Activated CD8-positive, alpha-beta memory T cell treated with anti-CD3 and anti-CD28 coated beads, Interleukin-2, amount 50 U/mL, for 24 hours (primary cell): ENCODE measurements at regions not wholly inside any gene's neighbourhood (a gene's known extent, or its start where the extent isn't known, plus 50 kb on each side); places are given as distances from the start of the nearest gene placed in this dataset.
"Not testable (repeated sequence)": the region's sequence is repeated elsewhere in the genome, so short reads cannot be mapped to it uniquely, and the experiment has no call there.

Source experiments
- DNase-seq: peaks from one replicate; pipeline ENCODE4 v3.0.0-alpha.2; 2020; ENCODE audit errors: extremely low read depth

GRCh38 chr11:79514695-79515094 lies 73.9 kb upstream of the TENM4 start:
- no peak for DNase-seq

- no peak for DNase-seq
Measured at GRCh38 chr11:79514290-79514689, 73.5 kb upstream of the TENM4 start.

- DNase-seq: no peak
Measured at GRCh38 chr11:79512706-79513469, 72.1 kb upstream of the TENM4 start.

GRCh38 chr11:79510960-79511359 lies 70.1 kb upstream of the TENM4 start:
- no peak for DNase-seq

- no peak for DNase-seq
Measured at GRCh38 chr11:79508461-79508860, 67.6 kb upstream of the TENM4 start.

GRCh38 chr11:79507706-79508105 lies 66.9 kb upstream of the TENM4 start:
- no peak for DNase-seq

GRCh38 chr11:79506734-79507344 lies 66.0 kb upstream of the TENM4 start:
- no peak for DNase-seq

- no peak for DNase-seq
Measured at GRCh38 chr11:79506124-79506523, 65.3 kb upstream of the TENM4 start.

- no peak for DNase-seq
Measured at GRCh38 chr11:79503028-79503427, 62.2 kb upstream of the TENM4 start.

- no peak for DNase-seq
Measured at GRCh38 chr11:79501707-79502106, 60.9 kb upstream of the TENM4 start.

- DNase-seq: not testable (repeated sequence)
Measured at GRCh38 chr11:79499929-79500328, 59.1 kb upstream of the TENM4 start.

- no peak for DNase-seq
Measured at GRCh38 chr11:79498667-79499066, 57.8 kb upstream of the TENM4 start.

- no peak for DNase-seq
Measured at GRCh38 chr11:79493555-79494171, 52.8 kb upstream of the TENM4 start.

- DNase-seq: no peak
Measured at GRCh38 chr11:79492008-79492407, 51.2 kb upstream of the TENM4 start.
